ENCODE measurements at regions not wholly inside any gene's neighbourhood (a gene's known extent, or its start where the extent isn't known, plus 50 kb on each side); places are given as distances from the start of the nearest gene placed in this dataset.

DNA sequence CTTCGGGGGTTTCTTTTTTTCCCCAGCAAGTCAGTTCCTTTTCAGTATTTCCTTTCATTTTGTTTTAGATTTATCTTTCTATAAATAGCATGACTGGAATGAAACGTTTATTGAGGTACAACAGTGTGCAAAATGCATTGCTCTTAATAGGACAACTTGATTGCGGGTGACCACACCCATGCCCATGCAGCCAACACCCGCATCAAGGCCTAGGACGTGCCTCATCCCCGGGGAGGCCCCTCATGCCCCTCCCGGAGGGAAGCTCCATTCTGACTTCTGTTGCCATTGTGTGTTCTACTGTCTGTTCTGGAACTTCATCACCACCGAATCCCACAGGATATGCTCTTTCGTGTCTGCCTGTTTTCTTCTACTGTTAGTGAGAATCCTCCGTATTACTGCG is 82.2 kb downstream of the RPS6KA4 start:
- H3K4me3 ChIP-seq (ENCODE audit: low read depth, low read length) = no peak overlapping the region
- TF ChIP-seq, protein P1, sequence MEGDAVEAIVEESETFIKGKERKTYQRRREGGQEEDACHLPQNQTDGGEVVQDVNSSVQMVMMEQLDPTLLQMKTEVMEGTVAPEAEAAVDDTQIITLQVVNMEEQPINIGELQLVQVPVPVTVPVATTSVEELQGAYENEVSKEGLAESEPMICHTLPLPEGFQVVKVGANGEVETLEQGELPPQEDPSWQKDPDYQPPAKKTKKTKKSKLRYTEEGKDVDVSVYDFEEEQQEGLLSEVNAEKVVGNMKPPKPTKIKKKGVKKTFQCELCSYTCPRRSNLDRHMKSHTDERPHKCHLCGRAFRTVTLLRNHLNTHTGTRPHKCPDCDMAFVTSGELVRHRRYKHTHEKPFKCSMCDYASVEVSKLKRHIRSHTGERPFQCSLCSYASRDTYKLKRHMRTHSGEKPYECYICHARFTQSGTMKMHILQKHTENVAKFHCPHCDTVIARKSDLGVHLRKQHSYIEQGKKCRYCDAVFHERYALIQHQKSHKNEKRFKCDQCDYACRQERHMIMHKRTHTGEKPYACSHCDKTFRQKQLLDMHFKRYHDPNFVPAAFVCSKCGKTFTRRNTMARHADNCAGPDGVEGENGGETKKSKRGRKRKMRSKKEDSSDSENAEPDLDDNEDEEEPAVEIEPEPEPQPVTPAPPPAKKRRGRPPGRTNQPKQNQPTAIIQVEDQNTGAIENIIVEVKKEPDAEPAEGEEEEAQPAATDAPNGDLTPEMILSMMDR (IDR thresholded peaks at IDR 0.05; ENCODE audit: borderline replicate concordance, insufficient read depth, low read depth, low read length) = no peak

DNA sequence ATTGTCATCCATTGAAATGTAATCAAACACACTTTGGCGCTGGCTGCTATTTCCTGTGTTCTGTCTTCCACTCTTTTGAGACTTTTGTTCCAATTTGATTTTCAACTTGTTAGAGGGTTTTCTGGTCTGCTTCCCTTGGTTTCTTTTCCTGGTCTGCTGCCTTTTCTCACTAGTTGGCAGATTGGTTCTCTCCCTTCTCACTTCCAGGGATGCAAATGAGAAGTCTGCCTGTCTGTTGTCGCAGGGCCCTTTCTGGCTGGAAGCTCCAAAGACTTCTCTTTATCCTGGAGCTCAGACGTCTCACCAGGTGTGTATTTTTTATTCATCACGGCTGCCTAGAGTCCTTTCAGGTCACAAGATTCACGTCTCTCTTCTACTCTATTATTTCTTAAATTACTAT is 84.0 kb downstream of the RPS6KA4 start:
- TF ChIP-seq, protein P1 (IDR thresholded peaks at IDR 0.05; ENCODE audit: borderline replicate concordance, insufficient read depth, low read depth, low read length) = no peak

GRCh38 chr11:64444838-64445441 is 86.0 kb downstream of the RPS6KA4 start:
- TF ChIP-seq, protein P1 (IDR thresholded peaks at IDR 0.05; ENCODE audit: borderline replicate concordance, insufficient read depth, low read depth, low read length) = no peak
- no peak overlapping the region for H3K4me3 ChIP-seq (ENCODE audit: low read depth, low read length)

More for the DNA sequence above, 84.0 kb downstream of the RPS6KA4 start:
- H3K4me3 ChIP-seq (ENCODE audit: low read depth, low read length) = no peak overlapping the region

DNA sequence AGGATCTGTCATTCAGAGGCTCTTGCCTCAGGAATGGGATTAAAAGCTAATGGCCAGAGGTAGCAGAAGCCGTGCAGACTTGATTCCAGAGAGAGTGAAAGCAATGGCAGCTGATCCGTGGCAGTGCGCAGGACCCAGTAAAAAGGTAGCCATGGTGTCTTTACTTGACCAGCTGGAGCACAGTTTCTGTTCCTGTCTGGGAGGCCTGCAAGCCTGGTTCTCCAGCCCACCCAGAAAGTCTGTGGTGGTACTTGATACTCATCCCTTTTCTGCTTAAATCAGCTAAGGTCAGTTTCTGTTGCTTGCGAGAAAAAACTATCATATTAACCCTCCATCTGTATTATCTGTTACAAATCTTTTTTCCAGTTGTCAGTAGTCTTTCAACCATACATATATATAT is 86.7 kb downstream of the RPS6KA4 start:
- H3K4me3 ChIP-seq (ENCODE audit: low read depth, low read length) = no peak overlapping the region
- TF ChIP-seq, protein P1 (IDR thresholded peaks at IDR 0.05; ENCODE audit: borderline replicate concordance, insufficient read depth, low read depth, low read length) = no peak

- H3K4me3 ChIP-seq (ENCODE audit: low read depth, low read length) = peak overlapping the region; percentile 17
- TF ChIP-seq, protein P1 (IDR thresholded peaks at IDR 0.05; ENCODE audit: borderline replicate concordance, insufficient read depth, low read depth, low read length) = no peak
Observed at GRCh38 chr11:64447831-64448598, 89.1 kb downstream of the RPS6KA4 start.

DNA sequence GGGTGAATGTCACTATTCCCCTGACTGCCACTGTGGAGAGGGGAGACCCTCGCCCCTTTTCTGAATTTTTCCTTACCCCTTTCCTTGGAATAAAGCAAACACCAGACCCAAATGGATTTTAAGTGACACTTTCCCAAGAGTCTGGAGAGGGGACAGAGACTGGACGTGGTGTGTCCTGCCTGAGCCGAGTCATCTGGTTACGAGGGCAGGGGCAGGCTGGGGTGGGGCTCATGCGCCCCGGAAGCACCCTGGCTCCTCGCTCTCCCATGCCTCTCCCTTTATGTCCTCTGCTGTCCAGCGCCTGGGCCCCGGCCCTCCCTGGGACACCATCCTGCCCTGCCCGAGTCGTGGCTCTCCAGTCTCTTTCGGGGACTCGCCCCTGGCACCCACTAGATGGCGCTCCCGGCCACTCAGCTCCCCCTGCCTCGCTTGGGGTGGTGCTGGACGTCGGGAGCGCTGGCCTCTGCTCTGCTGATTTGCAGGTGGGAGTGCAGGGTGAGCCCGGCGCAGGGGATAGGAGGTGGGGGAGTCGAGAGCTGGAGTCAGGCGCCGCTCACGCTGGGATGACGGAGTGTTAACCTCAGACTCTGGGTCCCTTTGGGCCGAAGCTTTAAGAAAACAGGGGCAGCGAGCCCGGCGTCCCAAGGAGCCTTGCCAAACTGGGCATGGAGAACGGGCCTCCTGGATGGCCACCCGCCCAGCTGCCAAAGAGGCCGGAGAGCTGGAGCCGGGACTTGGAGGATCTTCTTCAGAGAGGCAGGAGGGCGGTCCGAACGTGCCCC is 89.8 kb downstream of the RPS6KA4 start:
- H3K4me3 ChIP-seq (ENCODE audit: low read depth, low read length) = peak overlapping the region; percentile 17
- TF ChIP-seq, protein P1 (IDR thresholded peaks at IDR 0.05; ENCODE audit: borderline replicate concordance, insufficient read depth, low read depth, low read length) = peak; percentile 85

All from GM12875 (cell line).